ENCODE measurements at regions not wholly inside any gene's neighbourhood (a gene's known extent, or its start where the extent isn't known, plus 50 kb on each side); places are given as distances from the start of the nearest gene placed in this dataset.
A peak's percentile ranks its signal among the peaks of the same experiment; 100 is the strongest.
"Not testable (repeated sequence)": the region's sequence is repeated elsewhere in the genome, so short reads cannot be mapped to it uniquely, and the experiment has no call there.

DNA sequence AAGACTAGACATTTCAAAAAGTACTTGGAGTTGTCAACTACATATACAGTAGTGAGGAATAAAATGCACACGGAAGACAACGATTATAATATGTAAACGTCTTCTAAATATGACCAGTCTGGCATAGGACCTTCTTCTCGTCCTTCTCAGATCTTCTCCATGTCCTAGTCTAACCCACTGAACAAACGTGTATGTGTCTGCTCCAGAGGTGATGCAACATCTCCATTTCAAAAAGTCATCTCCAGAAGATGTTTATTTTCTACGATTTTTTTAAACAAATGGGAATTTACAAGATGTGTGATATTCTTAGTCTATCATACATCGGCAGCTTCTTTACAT lies 89.9 kb downstream of the GPX5 start:
- DNase-seq (ENCODE audit: low read depth in 1 of 2, low spot score in 1 of 2) (no peak), FAIRE-seq (no peak), ATAC-seq (no peak)
- no peaks in the 10 kb centered on the region for H3K9me3 ChIP-seq
- no peak overlapping the region for H3K27ac ChIP-seq
- WGBS (ENCODE audit: missing lambda C conversion rate), result 73% methylated on average over 7 of the region's 7 CpGs
- ChIA-PET CTCF (no interaction called here), POLR2A (no interaction called here)
- TF ChIP-seq FOSL2 (IDR thresholded peaks at IDR 0.05), result no peak
- TF ChIP-seq FOSL2 (CRISPR knock-in tag; IDR thresholded peaks at IDR 0.05), result no peak
- no peak for TF ChIP-seq JUN (IDR thresholded peaks at IDR 0.05)
- no peak for TF ChIP-seq TP53 (CRISPR knock-in tag; IDR thresholded peaks at IDR 0.05)
- no peak for TF ChIP-seq JUNB (IDR thresholded peaks at IDR 0.05)
- TF ChIP-seq SREBF2 (IDR thresholded peaks at IDR 0.05), result no peak
- TF ChIP-seq, protein P1, sequence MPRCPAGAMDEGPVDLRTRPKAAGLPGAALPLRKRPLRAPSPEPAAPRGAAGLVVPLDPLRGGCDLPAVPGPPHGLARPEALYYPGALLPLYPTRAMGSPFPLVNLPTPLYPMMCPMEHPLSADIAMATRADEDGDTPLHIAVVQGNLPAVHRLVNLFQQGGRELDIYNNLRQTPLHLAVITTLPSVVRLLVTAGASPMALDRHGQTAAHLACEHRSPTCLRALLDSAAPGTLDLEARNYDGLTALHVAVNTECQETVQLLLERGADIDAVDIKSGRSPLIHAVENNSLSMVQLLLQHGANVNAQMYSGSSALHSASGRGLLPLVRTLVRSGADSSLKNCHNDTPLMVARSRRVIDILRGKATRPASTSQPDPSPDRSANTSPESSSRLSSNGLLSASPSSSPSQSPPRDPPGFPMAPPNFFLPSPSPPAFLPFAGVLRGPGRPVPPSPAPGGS (IDR thresholded peaks at IDR 0.05), result no peak
- no peak for TF ChIP-seq HDAC2 (IDR thresholded peaks at IDR 0.05)
- TF ChIP-seq, protein P2, sequence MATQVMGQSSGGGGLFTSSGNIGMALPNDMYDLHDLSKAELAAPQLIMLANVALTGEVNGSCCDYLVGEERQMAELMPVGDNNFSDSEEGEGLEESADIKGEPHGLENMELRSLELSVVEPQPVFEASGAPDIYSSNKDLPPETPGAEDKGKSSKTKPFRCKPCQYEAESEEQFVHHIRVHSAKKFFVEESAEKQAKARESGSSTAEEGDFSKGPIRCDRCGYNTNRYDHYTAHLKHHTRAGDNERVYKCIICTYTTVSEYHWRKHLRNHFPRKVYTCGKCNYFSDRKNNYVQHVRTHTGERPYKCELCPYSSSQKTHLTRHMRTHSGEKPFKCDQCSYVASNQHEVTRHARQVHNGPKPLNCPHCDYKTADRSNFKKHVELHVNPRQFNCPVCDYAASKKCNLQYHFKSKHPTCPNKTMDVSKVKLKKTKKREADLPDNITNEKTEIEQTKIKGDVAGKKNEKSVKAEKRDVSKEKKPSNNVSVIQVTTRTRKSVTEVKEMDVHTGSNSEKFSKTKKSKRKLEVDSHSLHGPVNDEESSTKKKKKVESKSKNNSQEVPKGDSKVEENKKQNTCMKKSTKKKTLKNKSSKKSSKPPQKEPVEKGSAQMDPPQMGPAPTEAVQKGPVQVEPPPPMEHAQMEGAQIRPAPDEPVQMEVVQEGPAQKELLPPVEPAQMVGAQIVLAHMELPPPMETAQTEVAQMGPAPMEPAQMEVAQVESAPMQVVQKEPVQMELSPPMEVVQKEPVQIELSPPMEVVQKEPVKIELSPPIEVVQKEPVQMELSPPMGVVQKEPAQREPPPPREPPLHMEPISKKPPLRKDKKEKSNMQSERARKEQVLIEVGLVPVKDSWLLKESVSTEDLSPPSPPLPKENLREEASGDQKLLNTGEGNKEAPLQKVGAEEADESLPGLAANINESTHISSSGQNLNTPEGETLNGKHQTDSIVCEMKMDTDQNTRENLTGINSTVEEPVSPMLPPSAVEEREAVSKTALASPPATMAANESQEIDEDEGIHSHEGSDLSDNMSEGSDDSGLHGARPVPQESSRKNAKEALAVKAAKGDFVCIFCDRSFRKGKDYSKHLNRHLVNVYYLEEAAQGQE (IDR thresholded peaks at IDR 0.05), result no peak
- no peak for TF ChIP-seq CHD2 (IDR thresholded peaks at IDR 0.05; ENCODE audit: low read length, partially characterized antibody)
- no peak for TF ChIP-seq RNF2 (IDR thresholded peaks at IDR 0.05; ENCODE audit: borderline replicate concordance, low read depth)
- H3K4me3 ChIP-seq, result no peak overlapping the region
- no peak overlapping the region for H3K4me2 ChIP-seq
- no peaks in the 10 kb centered on the region for H3K4me1 ChIP-seq

DNA sequence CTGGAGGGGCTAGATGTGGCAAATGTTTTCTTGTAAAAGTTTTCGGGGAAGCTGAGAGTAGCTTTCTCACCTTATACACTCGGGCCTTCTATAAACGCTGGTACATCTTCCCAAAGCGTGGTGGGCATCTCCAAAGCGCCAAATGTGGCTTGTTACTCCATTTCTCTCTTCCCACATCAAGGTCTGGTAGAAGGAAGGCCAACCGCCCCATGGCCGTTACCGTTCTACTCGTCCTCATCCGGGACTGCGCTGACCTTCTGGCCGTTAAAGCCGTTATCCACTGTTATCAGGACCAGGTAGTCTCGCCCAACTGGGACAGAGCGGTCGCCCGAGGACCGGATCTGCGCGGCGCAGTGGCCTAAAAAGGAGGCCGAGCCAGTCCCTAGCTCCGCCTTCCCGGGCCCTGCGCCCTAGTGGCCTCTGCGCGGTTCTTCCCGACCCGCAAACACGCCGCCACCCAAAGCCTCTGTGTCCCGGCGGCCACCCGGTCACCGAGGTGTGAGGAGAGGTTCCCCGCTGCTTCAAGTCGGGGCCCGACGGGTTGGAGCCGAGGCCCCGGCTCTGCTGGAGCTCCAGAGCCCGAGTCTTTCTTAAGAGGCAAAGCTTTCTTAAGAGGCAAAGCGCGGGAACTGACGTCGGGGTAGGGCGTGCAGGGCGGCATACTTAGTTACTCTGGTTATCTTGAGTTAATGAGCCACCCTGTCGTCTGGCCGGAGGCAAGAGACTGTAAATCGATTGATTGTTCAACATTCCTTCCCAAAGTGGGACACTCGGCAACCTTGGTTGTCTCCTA lies 90.5 kb downstream of the GPX5 start:
- CTCF ChIA-PET, result no interaction called here
- Histone ChIP-seq H3K27ac (no peak overlapping the region), H3K4me3 (no peak overlapping the region), H3K9me3 (no peaks in the 10 kb centered on the region), H3K4me2 (no peak overlapping the region), H3K4me1 (no peaks in the 10 kb centered on the region)
- FAIRE-seq (no peak), ATAC-seq (no peak), DNase-seq (ENCODE audit: low read depth in 1 of 2, low spot score in 1 of 2) (no peak)
- WGBS (ENCODE audit: missing lambda C conversion rate), result 87% methylated on average over 28 of the region's 52 CpGs
- TF ChIP-seq, protein P3, sequence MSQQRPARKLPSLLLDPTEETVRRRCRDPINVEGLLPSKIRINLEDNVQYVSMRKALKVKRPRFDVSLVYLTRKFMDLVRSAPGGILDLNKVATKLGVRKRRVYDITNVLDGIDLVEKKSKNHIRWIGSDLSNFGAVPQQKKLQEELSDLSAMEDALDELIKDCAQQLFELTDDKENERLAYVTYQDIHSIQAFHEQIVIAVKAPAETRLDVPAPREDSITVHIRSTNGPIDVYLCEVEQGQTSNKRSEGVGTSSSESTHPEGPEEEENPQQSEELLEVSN (IDR thresholded peaks at IDR 0.05; ENCODE audit: borderline replicate concordance, low read depth), result no peak
- TF ChIP-seq GATA3 (IDR thresholded peaks at IDR 0.05; ENCODE audit: borderline replicate concordance) (no peak), CEBPB (IDR thresholded peaks at IDR 0.05) (no peak), TP53 (CRISPR knock-in tag; IDR thresholded peaks at IDR 0.05) (no peak), HOXA7 (CRISPR knock-in tag; IDR thresholded peaks at IDR 0.05) (no peak)
- POLR2A ChIA-PET, result no interaction called here

DNA sequence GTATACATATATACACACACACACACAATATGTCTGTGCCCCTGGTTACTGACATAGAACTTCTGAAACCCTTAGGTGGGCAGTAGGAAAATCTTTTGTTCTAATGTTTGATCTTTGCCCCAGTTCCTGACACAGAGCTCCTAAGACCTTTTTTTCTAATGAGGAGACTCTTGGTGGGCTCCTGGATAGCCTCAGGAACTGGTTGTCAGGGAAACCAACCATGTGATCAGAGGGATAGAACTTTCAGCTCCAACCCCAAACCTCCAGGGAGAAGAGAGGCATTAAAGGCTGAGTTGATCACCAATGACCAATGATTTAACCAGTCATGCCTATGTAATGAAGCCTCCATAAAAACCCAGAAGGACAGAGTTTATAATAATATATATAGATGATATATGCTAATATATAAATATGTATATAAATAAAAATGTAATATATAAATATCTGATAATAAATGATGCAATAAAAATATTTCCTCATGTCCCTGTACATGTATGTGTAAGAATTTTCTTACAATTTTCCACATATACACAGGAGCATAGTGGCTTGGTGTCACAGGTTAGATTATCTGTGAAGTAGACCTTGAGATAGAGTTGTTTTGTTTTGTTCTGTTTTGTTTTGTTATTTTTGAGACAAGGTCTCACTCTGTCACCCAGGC lies 93.3 kb downstream of the GPX5 start:
- ChIA-PET CTCF (interaction anchor here (0.7 kb wide), 1 partner anchor 15 kb away, joined by 4 read pairs; no protein-coding TSS in a partner anchor), POLR2A (no interaction called here)
- no peak for DNase-seq (ENCODE audit: low read depth in 1 of 2, low spot score in 1 of 2)
- Histone ChIP-seq H3K27ac (no peak overlapping the region), H3K4me1 (no peaks in the 10 kb centered on the region), H3K4me2 (no peak overlapping the region), H3K4me3 (no peak overlapping the region), H3K9me3 (no peaks in the 10 kb centered on the region)
- TF ChIP-seq RCOR1 (IDR thresholded peaks at IDR 0.05; ENCODE audit: low read depth, low read length) (no peak), NFE2L2 (conservative IDR thresholded peaks at IDR 0.05; ENCODE audit: low read length) (no peak), POLR2AphosphoS2 (conservative IDR thresholded peaks at IDR 0.05; ENCODE audit: low read length) (no peak), HEYL (CRISPR knock-in tag; IDR thresholded peaks at IDR 0.05) (no peak), EHF (CRISPR knock-in tag; IDR thresholded peaks at IDR 0.05) (no peak), MAZ (IDR thresholded peaks at IDR 0.05; ENCODE audit: borderline replicate concordance, low read depth, low read length) (no peak), ZC3H11A (IDR thresholded peaks at IDR 0.05) (no peak), RARB (CRISPR knock-in tag; IDR thresholded peaks at IDR 0.05) (no peak), FOSB (CRISPR knock-in tag; IDR thresholded peaks at IDR 0.05) (no peak)
- FAIRE-seq, result no peak
- ATAC-seq, result no peak

DNA sequence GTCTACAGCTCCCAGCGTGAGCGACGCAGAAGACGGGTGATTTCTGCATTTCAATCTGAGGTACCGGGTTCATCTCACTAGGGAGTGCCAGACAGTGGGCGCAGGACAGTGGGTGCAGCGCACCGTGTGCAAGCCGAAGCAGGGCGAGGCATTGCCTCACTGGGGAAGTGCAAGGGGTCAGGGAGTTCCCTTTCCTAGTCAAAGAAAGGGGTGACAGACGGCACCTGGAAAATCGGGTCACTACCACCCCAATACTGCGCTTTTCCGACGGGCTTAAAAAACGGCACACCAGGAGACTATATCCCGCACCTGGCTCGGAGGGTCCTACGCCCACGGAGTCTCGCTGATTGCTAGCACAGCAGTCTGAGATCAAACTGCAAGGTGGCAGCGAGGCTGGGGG lies 95.6 kb downstream of the GPX5 start:
- Histone ChIP-seq H3K4me2 (peak overlapping the region; percentile 55), H3K4me3 (peak overlapping the region; percentile 40), H3K27ac (0 out of 6 replicates have a peak overlapping the region, but pooled peaks of 1 of the 2 experiments have one; percentile 33)
- DNase-seq (ENCODE audit: low read depth in 1 of 2, low spot score in 1 of 2); H3K9me3 ChIP-seq; ATAC-seq; H3K4me1 ChIP-seq; CTCF ChIA-PET; POLR2A ChIA-PET; FAIRE-seq: not testable (repeated sequence)
- WGBS (ENCODE audit: missing lambda C conversion rate), result 22% methylated on average over 11 of the region's 22 CpGs

DNA sequence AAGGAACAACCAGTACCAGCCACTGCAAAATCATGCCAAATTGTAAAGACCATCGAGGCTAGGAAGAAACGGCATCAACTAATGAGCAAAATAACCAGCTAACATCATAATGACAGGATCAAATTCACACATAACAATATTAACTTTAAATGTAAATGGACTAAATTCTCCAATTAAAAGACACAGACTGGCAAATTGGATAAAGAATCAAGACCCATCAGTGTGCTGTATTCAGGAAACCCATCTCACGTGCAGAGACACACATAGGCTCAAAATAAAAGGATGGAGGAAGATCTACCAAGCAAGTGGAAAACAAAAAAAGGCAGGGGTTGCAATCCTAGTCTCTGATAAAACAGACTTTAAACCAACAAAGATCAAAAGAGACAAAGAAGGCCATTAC lies 97.6 kb downstream of the GPX5 start:
- H3K27ac ChIP-seq; ATAC-seq; H3K4me2 ChIP-seq; POLR2A ChIA-PET; DNase-seq (ENCODE audit: low read depth in 1 of 2, low spot score in 1 of 2); CTCF ChIA-PET; H3K4me1 ChIP-seq; H3K4me3 ChIP-seq; FAIRE-seq; H3K9me3 ChIP-seq: not testable (repeated sequence)
- 26% methylated on average over 3 of the region's 3 CpGs for WGBS (ENCODE audit: missing lambda C conversion rate)

Data from A549 (cell line).